SK-N-SH treated with all-trans-retinoic acid at 6 μM for 48 hours (cell line): ENCODE measurements at regions not wholly inside any gene's neighbourhood (a gene's known extent, or its start where the extent isn't known, plus 50 kb on each side); places are given as distances from the start of the nearest gene placed in this dataset.

Experiments
- ATAC-seq: fragments of 200-7000 bp; cut with Tn5 transposase; 3 replicates; pipeline ENCODE4 v1.9.1; 2020; ENCODE audit warnings: mild to moderate bottlenecking, moderate library complexity
- ARNTL ChIP-seq: fragments of 450-650 bp; formaldehyde crosslinking; IDR thresholded peaks from 2 replicates; pipeline ENCODE4 v1.5.0; 2020; ENCODE audit warnings: low read depth, mild to moderate bottlenecking, moderate library complexity, borderline replicate concordance
- BACH2 ChIP-seq: fragments of 250-450 bp; sonication (Bioruptor Pico); IDR thresholded peaks from 2 replicates; pipeline ENCODE4 v1.9.0; 2021; ENCODE audit warnings: mild to moderate bottlenecking, borderline replicate concordance
- CSDC2 ChIP-seq: fragments of 250-450 bp; sonication (Bioruptor Pico); IDR thresholded peaks from 2 replicates; pipeline ENCODE4 v1.5.0; 2020; ENCODE audit warnings: mild to moderate bottlenecking, moderate library complexity
- ESRRG ChIP-seq: fragments of 250-450 bp; sonication (Bioruptor Pico); IDR thresholded peaks from 2 replicates; pipeline ENCODE4 v1.6.1; 2021; ENCODE audit warnings: mild to moderate bottlenecking
- GLIS3 ChIP-seq: fragments of 250-450 bp; sonication (Bioruptor Pico); IDR thresholded peaks from 2 replicates; pipeline ENCODE4 v1.5.0; 2020; ENCODE audit warnings: mild to moderate bottlenecking, moderate library complexity
- ISL1 ChIP-seq: fragments of 250-450 bp; sonication (Bioruptor Pico); IDR thresholded peaks from 2 replicates; pipeline ENCODE4 v2.1.2; 2022; ENCODE audit warnings: mild to moderate bottlenecking, moderate library complexity
- OSR1 ChIP-seq: fragments of 250-450 bp; sonication (Bioruptor Pico); IDR thresholded peaks from 2 replicates; pipeline ENCODE4 v1.8.0; 2022; ENCODE audit warnings: moderate library complexity, mild to moderate bottlenecking, inconsistent platforms
- PPARA ChIP-seq: fragments of 250-450 bp; sonication (Bioruptor Pico); IDR thresholded peaks from 2 replicates; pipeline ENCODE4 v1.5.0; 2020; ENCODE audit warnings: mild to moderate bottlenecking, borderline replicate concordance
- SNAI2 ChIP-seq: fragments of 250-450 bp; sonication (Bioruptor Pico); IDR thresholded peaks from 2 replicates; pipeline ENCODE4 v1.5.0; 2020; ENCODE audit warnings: mild to moderate bottlenecking, moderate library complexity
- TOX ChIP-seq: fragments of 250-450 bp; sonication (Bioruptor Pico); IDR thresholded peaks from 2 replicates; pipeline ENCODE4 v1.8.0; 2021; ENCODE audit warnings: mild to moderate bottlenecking, moderate library complexity, borderline replicate concordance
- ZC3H10 ChIP-seq: fragments of 250-450 bp; sonication (Bioruptor Pico); IDR thresholded peaks from 2 replicates; pipeline ENCODE4 v1.5.1; 2021; ENCODE audit warnings: mild to moderate bottlenecking, moderate library complexity
- ZFP3 ChIP-seq: fragments of 250-450 bp; sonication (Bioruptor Pico); IDR thresholded peaks from 2 replicates; pipeline ENCODE4 v1.5.0; 2020; ENCODE audit warnings: mild to moderate bottlenecking, moderate library complexity
- ZFP30 ChIP-seq: fragments of 450-650 bp; formaldehyde crosslinking; IDR thresholded peaks from 2 replicates; pipeline ENCODE4 v1.5.0; 2022; ENCODE audit warnings: mild to moderate bottlenecking, moderate library complexity
- ZNF565 ChIP-seq: fragments of 450-650 bp; formaldehyde crosslinking; conservative IDR thresholded peaks from 2 replicates; pipeline ENCODE4 v1.5.0; 2020; ENCODE audit warnings: low read depth, mild to moderate bottlenecking, moderate library complexity
- ZNF70 ChIP-seq: fragments of 450-650 bp; formaldehyde crosslinking; IDR thresholded peaks from 2 replicates; pipeline ENCODE4 v1.5.0; 2020; ENCODE audit warnings: mild to moderate bottlenecking, moderate library complexity
- ZNF8 ChIP-seq: fragments of 450-650 bp; formaldehyde crosslinking; IDR thresholded peaks from 2 replicates; pipeline ENCODE4 v1.5.0; 2020; ENCODE audit warnings: mild to moderate bottlenecking, moderate library complexity
- TF ChIP-seq, protein P1 (sequence below): fragments of 250-450 bp; sonication (Bioruptor Pico); IDR thresholded peaks from 2 replicates; pipeline ENCODE4 v1.5.1; 2020; ENCODE audit warnings: low read depth, mild to moderate bottlenecking, moderate library complexity
- TF ChIP-seq, protein P2 (sequence below): fragments of 250-450 bp; sonication (Bioruptor Pico); IDR thresholded peaks from 2 replicates; pipeline ENCODE4 v1.8.0; 2020; ENCODE audit warnings: mild to moderate bottlenecking, moderate library complexity, borderline replicate concordance
- TF ChIP-seq, protein P3 (sequence below): fragments of 250-450 bp; sonication (Bioruptor Pico); IDR thresholded peaks from 2 replicates; pipeline ENCODE4 v1.5.0; 2020; ENCODE audit warnings: mild to moderate bottlenecking, moderate library complexity
- TF ChIP-seq, protein P4 (sequence below): fragments of 250-450 bp; sonication (Bioruptor Pico); IDR thresholded peaks from 2 replicates; pipeline ENCODE4 v1.8.0; 2021; ENCODE audit warnings: low read depth, mild to moderate bottlenecking, moderate library complexity, borderline replicate concordance
- TF ChIP-seq, protein P5 (sequence below): fragments of 250-450 bp; sonication (Bioruptor Pico); IDR thresholded peaks from 2 replicates; pipeline ENCODE4 v1.5.1; 2021; ENCODE audit warnings: mild to moderate bottlenecking, moderate library complexity

DNA sequence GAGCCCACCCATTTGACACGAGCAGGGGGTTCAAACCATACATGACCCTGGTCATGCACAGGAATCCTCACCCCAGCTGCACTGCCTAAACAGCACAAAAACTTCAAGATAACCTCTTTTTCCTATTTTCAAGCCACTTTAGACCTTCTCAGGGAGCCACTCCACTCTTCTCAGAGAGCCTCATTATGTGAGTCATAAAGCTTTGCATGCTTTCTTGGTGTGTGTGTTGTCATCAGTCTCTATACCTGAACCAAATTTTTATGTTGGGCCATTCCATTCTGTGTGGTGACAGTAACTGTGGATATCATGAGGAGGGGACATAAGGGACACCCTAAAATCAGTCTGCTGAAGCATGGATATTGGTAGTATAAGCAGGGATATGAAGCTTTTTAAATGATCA lies 769.5 kb upstream of the API5 start (continued):
- TF ChIP-seq, protein P1, sequence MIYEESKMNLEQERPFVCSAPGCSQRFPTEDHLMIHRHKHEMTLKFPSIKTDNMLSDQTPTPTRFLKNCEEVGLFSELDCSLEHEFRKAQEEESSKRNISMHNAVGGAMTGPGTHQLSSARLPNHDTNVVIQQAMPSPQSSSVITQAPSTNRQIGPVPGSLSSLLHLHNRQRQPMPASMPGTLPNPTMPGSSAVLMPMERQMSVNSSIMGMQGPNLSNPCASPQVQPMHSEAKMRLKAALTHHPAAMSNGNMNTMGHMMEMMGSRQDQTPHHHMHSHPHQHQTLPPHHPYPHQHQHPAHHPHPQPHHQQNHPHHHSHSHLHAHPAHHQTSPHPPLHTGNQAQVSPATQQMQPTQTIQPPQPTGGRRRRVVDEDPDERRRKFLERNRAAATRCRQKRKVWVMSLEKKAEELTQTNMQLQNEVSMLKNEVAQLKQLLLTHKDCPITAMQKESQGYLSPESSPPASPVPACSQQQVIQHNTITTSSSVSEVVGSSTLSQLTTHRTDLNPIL (CRISPR knock-in tag) = no peak

DNA sequence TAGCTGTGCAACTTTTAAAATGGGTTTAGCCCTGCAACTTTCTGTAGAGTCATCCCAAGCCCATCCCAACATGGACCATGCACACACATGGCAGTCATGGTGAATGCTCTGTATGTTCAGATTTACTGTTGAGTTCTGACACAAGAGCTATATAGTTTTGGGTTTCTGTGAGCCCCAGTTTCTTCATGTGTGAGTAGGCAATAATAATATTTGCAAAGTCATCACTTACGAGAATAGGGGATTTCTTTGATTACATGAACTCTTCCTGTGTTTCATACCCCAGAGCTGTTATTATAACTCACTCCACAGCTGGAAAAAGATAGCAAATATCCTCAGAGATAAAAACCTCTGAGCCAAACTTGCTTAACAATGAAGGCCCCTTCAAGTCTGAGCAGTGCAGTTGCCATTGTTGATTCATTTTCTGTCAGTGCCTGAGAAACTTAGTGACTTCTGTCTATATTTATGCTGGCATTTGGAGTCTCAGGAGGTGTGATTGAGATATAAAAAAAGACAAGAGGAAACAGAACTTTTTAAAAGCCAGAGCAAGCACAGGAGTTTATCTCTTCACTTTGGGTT lies 767.9 kb upstream of the API5 start:
- TF ChIP-seq CSDC2 = no peak
- no peak for TF ChIP-seq TOX (CRISPR knock-in tag)
- no peak for TF ChIP-seq PPARA
- TF ChIP-seq ZFP3 (CRISPR knock-in tag) = no peak
- TF ChIP-seq, protein P1 (CRISPR knock-in tag) = no peak
- TF ChIP-seq ZFP30 (CRISPR knock-in tag) = no peak
- no peak for TF ChIP-seq ISL1 (CRISPR knock-in tag)
- no peak for TF ChIP-seq BACH2 (CRISPR knock-in tag)
- no peak for TF ChIP-seq ZNF70 (CRISPR knock-in tag)
- TF ChIP-seq SNAI2 (CRISPR knock-in tag) = no peak
- TF ChIP-seq, protein P2, sequence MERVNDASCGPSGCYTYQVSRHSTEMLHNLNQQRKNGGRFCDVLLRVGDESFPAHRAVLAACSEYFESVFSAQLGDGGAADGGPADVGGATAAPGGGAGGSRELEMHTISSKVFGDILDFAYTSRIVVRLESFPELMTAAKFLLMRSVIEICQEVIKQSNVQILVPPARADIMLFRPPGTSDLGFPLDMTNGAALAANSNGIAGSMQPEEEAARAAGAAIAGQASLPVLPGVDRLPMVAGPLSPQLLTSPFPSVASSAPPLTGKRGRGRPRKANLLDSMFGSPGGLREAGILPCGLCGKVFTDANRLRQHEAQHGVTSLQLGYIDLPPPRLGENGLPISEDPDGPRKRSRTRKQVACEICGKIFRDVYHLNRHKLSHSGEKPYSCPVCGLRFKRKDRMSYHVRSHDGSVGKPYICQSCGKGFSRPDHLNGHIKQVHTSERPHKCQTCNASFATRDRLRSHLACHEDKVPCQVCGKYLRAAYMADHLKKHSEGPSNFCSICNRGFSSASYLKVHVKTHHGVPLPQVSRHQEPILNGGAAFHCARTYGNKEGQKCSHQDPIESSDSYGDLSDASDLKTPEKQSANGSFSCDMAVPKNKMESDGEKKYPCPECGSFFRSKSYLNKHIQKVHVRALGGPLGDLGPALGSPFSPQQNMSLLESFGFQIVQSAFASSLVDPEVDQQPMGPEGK (CRISPR knock-in tag) = no peak
- no peak for TF ChIP-seq GLIS3 (CRISPR knock-in tag)
- TF ChIP-seq, protein P3, sequence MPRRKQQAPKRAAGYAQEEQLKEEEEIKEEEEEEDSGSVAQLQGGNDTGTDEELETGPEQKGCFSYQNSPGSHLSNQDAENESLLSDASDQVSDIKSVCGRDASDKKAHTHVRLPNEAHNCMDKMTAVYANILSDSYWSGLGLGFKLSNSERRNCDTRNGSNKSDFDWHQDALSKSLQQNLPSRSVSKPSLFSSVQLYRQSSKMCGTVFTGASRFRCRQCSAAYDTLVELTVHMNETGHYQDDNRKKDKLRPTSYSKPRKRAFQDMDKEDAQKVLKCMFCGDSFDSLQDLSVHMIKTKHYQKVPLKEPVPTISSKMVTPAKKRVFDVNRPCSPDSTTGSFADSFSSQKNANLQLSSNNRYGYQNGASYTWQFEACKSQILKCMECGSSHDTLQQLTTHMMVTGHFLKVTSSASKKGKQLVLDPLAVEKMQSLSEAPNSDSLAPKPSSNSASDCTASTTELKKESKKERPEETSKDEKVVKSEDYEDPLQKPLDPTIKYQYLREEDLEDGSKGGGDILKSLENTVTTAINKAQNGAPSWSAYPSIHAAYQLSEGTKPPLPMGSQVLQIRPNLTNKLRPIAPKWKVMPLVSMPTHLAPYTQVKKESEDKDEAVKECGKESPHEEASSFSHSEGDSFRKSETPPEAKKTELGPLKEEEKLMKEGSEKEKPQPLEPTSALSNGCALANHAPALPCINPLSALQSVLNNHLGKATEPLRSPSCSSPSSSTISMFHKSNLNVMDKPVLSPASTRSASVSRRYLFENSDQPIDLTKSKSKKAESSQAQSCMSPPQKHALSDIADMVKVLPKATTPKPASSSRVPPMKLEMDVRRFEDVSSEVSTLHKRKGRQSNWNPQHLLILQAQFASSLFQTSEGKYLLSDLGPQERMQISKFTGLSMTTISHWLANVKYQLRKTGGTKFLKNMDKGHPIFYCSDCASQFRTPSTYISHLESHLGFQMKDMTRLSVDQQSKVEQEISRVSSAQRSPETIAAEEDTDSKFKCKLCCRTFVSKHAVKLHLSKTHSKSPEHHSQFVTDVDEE (CRISPR knock-in tag) = no peak
- TF ChIP-seq, protein P4, sequence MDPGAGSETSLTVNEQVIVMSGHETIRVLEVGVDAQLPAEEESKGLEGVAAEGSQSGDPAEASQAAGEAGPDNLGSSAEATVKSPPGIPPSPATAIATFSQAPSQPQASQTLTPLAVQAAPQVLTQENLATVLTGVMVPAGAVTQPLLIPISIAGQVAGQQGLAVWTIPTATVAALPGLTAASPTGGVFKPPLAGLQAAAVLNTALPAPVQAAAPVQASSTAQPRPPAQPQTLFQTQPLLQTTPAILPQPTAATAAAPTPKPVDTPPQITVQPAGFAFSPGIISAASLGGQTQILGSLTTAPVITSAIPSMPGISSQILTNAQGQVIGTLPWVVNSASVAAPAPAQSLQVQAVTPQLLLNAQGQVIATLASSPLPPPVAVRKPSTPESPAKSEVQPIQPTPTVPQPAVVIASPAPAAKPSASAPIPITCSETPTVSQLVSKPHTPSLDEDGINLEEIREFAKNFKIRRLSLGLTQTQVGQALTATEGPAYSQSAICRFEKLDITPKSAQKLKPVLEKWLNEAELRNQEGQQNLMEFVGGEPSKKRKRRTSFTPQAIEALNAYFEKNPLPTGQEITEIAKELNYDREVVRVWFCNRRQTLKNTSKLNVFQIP (CRISPR knock-in tag) = no peak
- TF ChIP-seq OSR1 (CRISPR knock-in tag) = no peak
- no peak for TF ChIP-seq ZNF565 (CRISPR knock-in tag)
- ATAC-seq = no peak

DNA sequence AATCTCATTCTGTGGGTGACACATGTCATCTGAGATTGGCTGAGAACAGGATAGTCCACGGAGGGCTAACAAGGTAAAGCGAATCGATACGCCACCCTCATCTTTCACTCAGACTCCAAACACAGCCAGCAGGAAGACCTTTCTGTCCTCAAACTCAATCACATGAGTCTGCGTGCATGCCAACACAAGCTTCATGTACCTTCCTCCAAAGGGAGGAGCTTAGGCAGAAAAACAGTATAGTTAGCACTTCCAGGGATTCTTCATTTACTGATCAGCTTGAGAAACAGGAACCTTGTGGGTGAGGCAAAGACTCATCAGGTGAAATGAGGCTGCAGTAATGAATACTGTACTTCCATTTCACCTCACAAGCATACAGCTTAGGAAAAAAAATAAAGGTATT lies 767.1 kb upstream of the API5 start:
- no peak for ATAC-seq
- TF ChIP-seq ZNF565 (CRISPR knock-in tag) (no peak), ZNF8 (CRISPR knock-in tag) (no peak), ARNTL (no peak), PPARA (no peak), ZC3H10 (CRISPR knock-in tag) (no peak), ZNF70 (CRISPR knock-in tag) (no peak), GLIS3 (CRISPR knock-in tag) (no peak), ESRRG (CRISPR knock-in tag) (no peak), ISL1 (CRISPR knock-in tag) (no peak), CSDC2 (no peak)
- TF ChIP-seq, protein P5, sequence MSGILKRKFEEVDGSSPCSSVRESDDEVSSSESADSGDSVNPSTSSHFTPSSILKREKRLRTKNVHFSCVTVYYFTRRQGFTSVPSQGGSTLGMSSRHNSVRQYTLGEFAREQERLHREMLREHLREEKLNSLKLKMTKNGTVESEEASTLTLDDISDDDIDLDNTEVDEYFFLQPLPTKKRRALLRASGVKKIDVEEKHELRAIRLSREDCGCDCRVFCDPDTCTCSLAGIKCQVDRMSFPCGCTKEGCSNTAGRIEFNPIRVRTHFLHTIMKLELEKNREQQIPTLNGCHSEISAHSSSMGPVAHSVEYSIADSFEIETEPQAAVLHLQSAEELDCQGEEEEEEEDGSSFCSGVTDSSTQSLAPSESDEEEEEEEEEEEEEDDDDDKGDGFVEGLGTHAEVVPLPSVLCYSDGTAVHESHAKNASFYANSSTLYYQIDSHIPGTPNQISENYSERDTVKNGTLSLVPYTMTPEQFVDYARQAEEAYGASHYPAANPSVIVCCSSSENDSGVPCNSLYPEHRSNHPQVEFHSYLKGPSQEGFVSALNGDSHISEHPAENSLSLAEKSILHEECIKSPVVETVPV (CRISPR knock-in tag) = no peak
- TF ChIP-seq, protein P3 (CRISPR knock-in tag) = no peak
- TF ChIP-seq, protein P2 (CRISPR knock-in tag) = no peak
